WTC11 (cell line): ENCODE measurements at regions not wholly inside any gene's neighbourhood (a gene's known extent, or its start where the extent isn't known, plus 50 kb on each side); places are given as distances from the start of the nearest gene placed in this dataset.

Experiments
- ATAC-seq: fragments of 200-7000 bp; cut with Tn5 transposase; 2 replicates; pipeline ENCODE4 v1.10.0; 2021; ENCODE audit warnings: mild to moderate bottlenecking, moderate library complexity
- CTCF ChIA-PET: fragments of 300-600 bp; sonication (Branson Sonifier 250); formaldehyde crosslinking; loops from one replicate; lab custom pipeline; 2021; ENCODE audit warnings: antibody characterized with exemption; lab: Charles Lee
- POLR2A ChIA-PET: fragments of 350-600 bp; sonication (Branson Sonifier 250); formaldehyde crosslinking; loops from one replicate; lab custom pipeline; 2021; ENCODE audit warnings: antibody characterized with exemption; lab: Charles Lee
- DNase-seq: peaks from one replicate; pipeline ENCODE4 v3.0.0; 2021; ENCODE audit warnings: low spot score
- H3K27ac Mint-ChIP-seq: 2 replicates; pipeline ENCODE4 v1.8.0; 2021; ENCODE audit warnings: mixed read lengths
- H3K27me3 Mint-ChIP-seq: 2 replicates; pipeline ENCODE4 v1.8.0; 2021; ENCODE audit warnings: low read depth, mild to moderate bottlenecking, moderate library complexity, mixed read lengths
- H3K36me3 Mint-ChIP-seq: 2 replicates; pipeline ENCODE4 v1.8.0; 2021; ENCODE audit warnings: mixed read lengths
- H3K4me1 Mint-ChIP-seq: 2 replicates; pipeline ENCODE4 v1.8.0; 2022; ENCODE audit warnings: mixed read lengths
- H3K4me3 Mint-ChIP-seq: 2 replicates; pipeline ENCODE4 v1.8.0; 2021; ENCODE audit warnings: mild to moderate bottlenecking, moderate library complexity, mixed read lengths
- H3K9me3 Mint-ChIP-seq: 2 replicates; pipeline ENCODE4 v1.8.0; 2021; ENCODE audit warnings: mixed read lengths
- AR ChIP-seq: fragments of 250-450 bp; sonication (Bioruptor Pico); IDR thresholded peaks from 2 replicates; pipeline ENCODE4 v1.9.0; 2021; ENCODE audit warnings: mild to moderate bottlenecking
- ATF3 ChIP-seq: sonication (generic); formaldehyde crosslinking; conservative IDR thresholded peaks from 2 replicates; pipeline ENCODE4 v1.8.1; 2022; ENCODE audit warnings: mild to moderate bottlenecking, missing genetic modification reagents
- CREB1 ChIP-seq: sonication (generic); formaldehyde crosslinking; IDR thresholded peaks from 2 replicates; pipeline ENCODE4 v1.8.0; 2023; ENCODE audit warnings: mild to moderate bottlenecking, missing genetic modification reagents
- E2F1 ChIP-seq: sonication (generic); formaldehyde crosslinking; IDR thresholded peaks from 2 replicates; pipeline ENCODE4 v1.8.0; 2022; ENCODE audit warnings: mild to moderate bottlenecking, missing genetic modification reagents
- ELF4 ChIP-seq: sonication (generic); formaldehyde crosslinking; IDR thresholded peaks from 2 replicates; pipeline ENCODE4 v1.8.1; 2022; ENCODE audit warnings: low read depth, mild to moderate bottlenecking, moderate library complexity, missing genetic modification reagents
- ETV6 ChIP-seq: sonication (generic); formaldehyde crosslinking; IDR thresholded peaks from 2 replicates; pipeline ENCODE4 v1.8.1; 2022; ENCODE audit warnings: mild to moderate bottlenecking, missing genetic modification reagents
- GTF2I ChIP-seq: fragments of 250-450 bp; sonication (Bioruptor Pico); conservative IDR thresholded peaks from 2 replicates; pipeline ENCODE4 v1.4.0; 2021; ENCODE audit warnings: mild to moderate bottlenecking
- IRF1 ChIP-seq: sonication (generic); formaldehyde crosslinking; IDR thresholded peaks from 2 replicates; pipeline ENCODE4 v1.8.0; 2023; ENCODE audit warnings: missing genetic modification reagents
- MLX ChIP-seq: sonication (generic); formaldehyde crosslinking; IDR thresholded peaks from 2 replicates; pipeline ENCODE4 v1.8.1; 2023; ENCODE audit warnings: mild to moderate bottlenecking, missing genetic modification reagents, moderate library complexity
- NFE2L1 ChIP-seq: sonication (generic); formaldehyde crosslinking; IDR thresholded peaks from 2 replicates; pipeline ENCODE4 v1.8.1; 2023; ENCODE audit warnings: missing genetic modification reagents
- NR2C2 ChIP-seq: sonication (generic); formaldehyde crosslinking; IDR thresholded peaks from 2 replicates; pipeline ENCODE4 v1.8.0; 2022; ENCODE audit warnings: mild to moderate bottlenecking, missing genetic modification reagents
- OVOL2 ChIP-seq: fragments of 250-450 bp; sonication (Bioruptor Pico); IDR thresholded peaks from 2 replicates; pipeline ENCODE4 v1.9.0; 2021; ENCODE audit warnings: mild to moderate bottlenecking, borderline replicate concordance
- RELA ChIP-seq: sonication (generic); formaldehyde crosslinking; IDR thresholded peaks from 2 replicates; pipeline ENCODE4 v1.8.1; 2022; ENCODE audit warnings: missing genetic modification reagents, mild to moderate bottlenecking, borderline replicate concordance
- SMAD3 ChIP-seq: sonication (generic); formaldehyde crosslinking; IDR thresholded peaks from 2 replicates; pipeline ENCODE4 v1.8.0; 2022; ENCODE audit warnings: missing genetic modification reagents, mild to moderate bottlenecking, borderline replicate concordance
- SP1 ChIP-seq: sonication (generic); formaldehyde crosslinking; conservative IDR thresholded peaks from 2 replicates; pipeline ENCODE4 v1.8.1; 2022; ENCODE audit warnings: missing genetic modification reagents
- TP53 ChIP-seq: sonication (generic); formaldehyde crosslinking; IDR thresholded peaks from 2 replicates; pipeline ENCODE4 v1.8.1; 2023; ENCODE audit warnings: mild to moderate bottlenecking, missing genetic modification reagents
- USF2 ChIP-seq: sonication (generic); formaldehyde crosslinking; IDR thresholded peaks from 2 replicates; pipeline ENCODE4 v1.8.1; 2023; ENCODE audit warnings: mild to moderate bottlenecking, missing genetic modification reagents, moderate library complexity
- ZNF121 ChIP-seq: sonication (generic); formaldehyde crosslinking; IDR thresholded peaks from 2 replicates; pipeline ENCODE4 v1.8.0; 2023; ENCODE audit warnings: missing genetic modification reagents
- ZNF138 ChIP-seq: sonication (generic); formaldehyde crosslinking; conservative IDR thresholded peaks from 2 replicates; pipeline ENCODE4 v1.8.1; 2022; ENCODE audit warnings: mild to moderate bottlenecking, moderate library complexity, missing genetic modification reagents
- ZNF317 ChIP-seq: sonication (generic); formaldehyde crosslinking; IDR thresholded peaks from 2 replicates; pipeline ENCODE4 v1.8.1; 2023; ENCODE audit warnings: low read depth, mild to moderate bottlenecking, moderate library complexity, missing genetic modification reagents, borderline replicate concordance
- ZNF396 ChIP-seq: fragments of 250-450 bp; sonication (Bioruptor Pico); IDR thresholded peaks from 2 replicates; pipeline ENCODE4 v1.8.0; 2021; ENCODE audit warnings: mild to moderate bottlenecking, moderate library complexity, borderline replicate concordance
- ZNF532 ChIP-seq: fragments of 250-450 bp; sonication (Bioruptor Pico); IDR thresholded peaks from 2 replicates; pipeline ENCODE4 v1.9.0; 2021; ENCODE audit warnings: mild to moderate bottlenecking, borderline replicate concordance

GRCh38 chr3:166456286-166456685, 619.1 kb upstream of the BCHE start:
- Mint-ChIP-seq H3K9me3 (no peaks in the 10 kb centered on the region), H3K4me1 (no peaks in the 10 kb centered on the region), H3K36me3 (no peaks in the 10 kb centered on the region), H3K4me3 (no peak overlapping the region), H3K27me3 (no peaks in the 10 kb centered on the region), H3K27ac (no peak overlapping the region)
- ATAC-seq (no peak), DNase-seq (no peak)
- TF ChIP-seq TP53 (CRISPR knock-in tag) (no peak), MLX (CRISPR knock-in tag) (no peak), NFE2L1 (CRISPR knock-in tag) (no peak), ETV6 (CRISPR knock-in tag) (no peak), E2F1 (CRISPR knock-in tag) (no peak), AR (CRISPR knock-in tag) (no peak), GTF2I (CRISPR knock-in tag) (no peak), SP1 (CRISPR knock-in tag) (no peak), RELA (CRISPR knock-in tag) (no peak)
- POLR2A ChIA-PET = no interaction called here
- CTCF ChIA-PET = no interaction called here

GRCh38 chr3:166455744-166456143, 618.5 kb upstream of the BCHE start:
- ChIA-PET CTCF (no interaction called here), POLR2A (no interaction called here)
- Mint-ChIP-seq H3K4me1 (no peaks in the 10 kb centered on the region), H3K27ac (no peak overlapping the region), H3K27me3 (no peaks in the 10 kb centered on the region), H3K36me3 (no peaks in the 10 kb centered on the region), H3K9me3 (no peaks in the 10 kb centered on the region), H3K4me3 (no peak overlapping the region)
- ATAC-seq (no peak), DNase-seq (no peak)
- TF ChIP-seq ZNF121 (CRISPR knock-in tag) (no peak), ZNF532 (CRISPR knock-in tag) (no peak), ZNF317 (CRISPR knock-in tag) (no peak), IRF1 (CRISPR knock-in tag) (no peak), ZNF396 (no peak), ZNF138 (CRISPR knock-in tag) (no peak), USF2 (CRISPR knock-in tag) (no peak), CREB1 (CRISPR knock-in tag) (no peak), ELF4 (CRISPR knock-in tag) (no peak), OVOL2 (CRISPR knock-in tag) (no peak), SMAD3 (CRISPR knock-in tag) (no peak), ATF3 (CRISPR knock-in tag) (no peak), GTF2I (CRISPR knock-in tag) (no peak), NR2C2 (CRISPR knock-in tag) (no peak)
